GM12878 (cell line): ENCODE measurements at regions not wholly inside any gene's neighbourhood (a gene's known extent, or its start where the extent isn't known, plus 50 kb on each side); places are given as distances from the start of the nearest gene placed in this dataset.

Source experiments
- CEBPZ ChIP-seq: fragments of 150-350 bp; IDR thresholded peaks from 2 replicates; pipeline ENCODE4 v1.6.1; 2016; ENCODE audit warnings: low read depth, low read length
- ZBED1 ChIP-seq: IDR thresholded peaks from 2 replicates; pipeline ENCODE4 v1.6.1; 2016; ENCODE audit warnings: borderline replicate concordance
- TF ChIP-seq, protein P1 (sequence below), 3 experiments: IDR thresholded peaks in 2 of 3; conservative IDR thresholded peaks in 1 of 3; 2 replicates each; pipeline ENCODE4 v1.5.1; 2011; ENCODE audit warnings: low read depth in 3 of 3, low read length in 3 of 3, mild to moderate bottlenecking in 3 of 3, control low read depth in 2 of 3, moderate library complexity in 2 of 3, inconsistent platforms in 1 of 3, mixed read lengths in 1 of 3; ENCODE audit not compliant: control insufficient read depth in 2 of 3, insufficient read depth in 1 of 3; ENCODE audit errors: extremely low read depth in 1 of 3

- TF ChIP-seq CEBPZ (no peak), ZBED1 (no peak)
- TF ChIP-seq, protein P1, sequence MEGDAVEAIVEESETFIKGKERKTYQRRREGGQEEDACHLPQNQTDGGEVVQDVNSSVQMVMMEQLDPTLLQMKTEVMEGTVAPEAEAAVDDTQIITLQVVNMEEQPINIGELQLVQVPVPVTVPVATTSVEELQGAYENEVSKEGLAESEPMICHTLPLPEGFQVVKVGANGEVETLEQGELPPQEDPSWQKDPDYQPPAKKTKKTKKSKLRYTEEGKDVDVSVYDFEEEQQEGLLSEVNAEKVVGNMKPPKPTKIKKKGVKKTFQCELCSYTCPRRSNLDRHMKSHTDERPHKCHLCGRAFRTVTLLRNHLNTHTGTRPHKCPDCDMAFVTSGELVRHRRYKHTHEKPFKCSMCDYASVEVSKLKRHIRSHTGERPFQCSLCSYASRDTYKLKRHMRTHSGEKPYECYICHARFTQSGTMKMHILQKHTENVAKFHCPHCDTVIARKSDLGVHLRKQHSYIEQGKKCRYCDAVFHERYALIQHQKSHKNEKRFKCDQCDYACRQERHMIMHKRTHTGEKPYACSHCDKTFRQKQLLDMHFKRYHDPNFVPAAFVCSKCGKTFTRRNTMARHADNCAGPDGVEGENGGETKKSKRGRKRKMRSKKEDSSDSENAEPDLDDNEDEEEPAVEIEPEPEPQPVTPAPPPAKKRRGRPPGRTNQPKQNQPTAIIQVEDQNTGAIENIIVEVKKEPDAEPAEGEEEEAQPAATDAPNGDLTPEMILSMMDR (IDR thresholded peaks at IDR 0.05 in 2 of 3, conservative IDR thresholded peaks at IDR 0.05 in 1 of 3; ENCODE audit: control insufficient read depth in 2 of 3, extremely low read depth in 1 of 3, insufficient read depth in 1 of 3, low read depth in 3 of 3, low read length in 3 of 3) = no peak
These were observed 157.0 kb downstream of the TLE3 start for GRCh38 chr15:69940441-69941300.
